ENCODE measurements at regions not wholly inside any gene's neighbourhood (a gene's known extent, or its start where the extent isn't known, plus 50 kb on each side); places are given as distances from the start of the nearest gene placed in this dataset.

- no peak for TF ChIP-seq CTCF (IDR thresholded peaks at IDR 0.05; ENCODE audit: low read depth, low read length)
- no peak for TF ChIP-seq EZH2phosphoT487 (IDR thresholded peaks at IDR 0.05; ENCODE audit: low read depth)
Observed at GRCh38 chr22:46031557-46031956, 54.6 kb upstream of the WNT7B start.
